OCI-LY1 (cell line): ENCODE measurements at regions not wholly inside any gene's neighbourhood (a gene's known extent, or its start where the extent isn't known, plus 50 kb on each side); places are given as distances from the start of the nearest gene placed in this dataset.

Experiments
- H2AFZ ChIP-seq: fragments of 200-600 bp; sonication (generic), shearing (Covaris generic); 2 replicates; pipeline ENCODE4 v1.6.0; 2014; ENCODE audit warnings: antibody characterized with exemption, mild to moderate bottlenecking, low read length
- H3F3A ChIP-seq: fragments of 200-600 bp; sonication (generic), shearing (Covaris generic); 2 replicates; pipeline ENCODE4 v1.6.0; 2014; ENCODE audit warnings: mild to moderate bottlenecking, antibody characterized with exemption, low read length, moderate library complexity; ENCODE audit not compliant: insufficient read depth
- H3K27ac ChIP-seq: fragments of 200-600 bp; sonication (generic); 2 replicates; pipeline ENCODE4 v1.5.1; 2014; ENCODE audit warnings: low read length, mixed run types, mild to moderate bottlenecking, low read depth; ENCODE audit not compliant: poor library complexity, severe bottlenecking
- H3K27me3 ChIP-seq: fragments of 200-600 bp; sonication (generic); 2 replicates; pipeline ENCODE4 v1.6.0; 2014; ENCODE audit warnings: antibody characterized with exemption, mild to moderate bottlenecking, low read length, moderate library complexity; ENCODE audit not compliant: insufficient read depth
- H3K36me3 ChIP-seq: fragments of 200-600 bp; sonication (generic); 2 replicates; pipeline ENCODE4 v1.6.1; 2014; ENCODE audit warnings: mild to moderate bottlenecking, antibody characterized with exemption, low read length, moderate library complexity, mixed read lengths; ENCODE audit not compliant: insufficient read depth
- H3K4me1 ChIP-seq: fragments of 200-600 bp; sonication (generic); 2 replicates; pipeline ENCODE4 v1.5.1; 2014; ENCODE audit warnings: mild to moderate bottlenecking, low read length, moderate library complexity; ENCODE audit not compliant: insufficient read depth, severe bottlenecking
- H3K4me2 ChIP-seq: fragments of 200-600 bp; sonication (generic), shearing (Covaris generic); 2 replicates; pipeline ENCODE4 v1.6.1; 2014; ENCODE audit warnings: low read length
- H3K4me3 ChIP-seq: fragments of 200-600 bp; sonication (generic); 2 replicates; pipeline ENCODE4 v1.5.1; 2014; ENCODE audit warnings: low read length, low read depth, mild to moderate bottlenecking, mixed read lengths; ENCODE audit not compliant: poor library complexity, severe bottlenecking
- H3K79me2 ChIP-seq: fragments of 200-600 bp; shearing (Covaris generic); 2 replicates; pipeline ENCODE4 v1.6.1; 2016; ENCODE audit warnings: mixed run types, low read length, mixed read lengths; ENCODE audit not compliant: insufficient read depth
- H3K9ac ChIP-seq: fragments of 200-600 bp; sonication (generic), shearing (Covaris generic); 2 replicates; pipeline ENCODE4 v1.6.1; 2014; ENCODE audit warnings: mild to moderate bottlenecking, low read length, mixed read lengths
- H3K9me2 ChIP-seq: fragments of 200-600 bp; sonication (generic), shearing (Covaris generic); 2 replicates; pipeline ENCODE4 v1.6.1; 2014; ENCODE audit warnings: low read depth, mild to moderate bottlenecking, low read length, mixed read lengths
- H3K9me3 ChIP-seq: fragments of 200-600 bp; shearing (Covaris generic); 2 replicates; pipeline ENCODE4 v1.6.1; 2014; ENCODE audit warnings: low read length, mixed read lengths
- H4K20me1 ChIP-seq: fragments of 200-600 bp; sonication (generic), shearing (Covaris generic); 2 replicates; pipeline ENCODE4 v1.6.0; 2016; ENCODE audit warnings: mild to moderate bottlenecking, low read length; ENCODE audit not compliant: insufficient read depth
- EZH2 ChIP-seq: fragments of 200-600 bp; sonication (generic), shearing (Covaris generic); IDR thresholded peaks from 2 replicates; pipeline ENCODE4 v1.8.0; 2017; ENCODE audit warnings: borderline replicate concordance, mixed run types, mild to moderate bottlenecking, antibody characterized with exemption, low read length, moderate library complexity, mixed read lengths
- TF ChIP-seq, protein P1 (sequence below): fragments of 200-600 bp; sonication (generic), shearing (Covaris generic); IDR thresholded peaks from 2 replicates; pipeline ENCODE4 v1.5.1; 2017; ENCODE audit warnings: mild to moderate bottlenecking, antibody characterized with exemption, low read length, moderate library complexity, mixed read lengths

DNA sequence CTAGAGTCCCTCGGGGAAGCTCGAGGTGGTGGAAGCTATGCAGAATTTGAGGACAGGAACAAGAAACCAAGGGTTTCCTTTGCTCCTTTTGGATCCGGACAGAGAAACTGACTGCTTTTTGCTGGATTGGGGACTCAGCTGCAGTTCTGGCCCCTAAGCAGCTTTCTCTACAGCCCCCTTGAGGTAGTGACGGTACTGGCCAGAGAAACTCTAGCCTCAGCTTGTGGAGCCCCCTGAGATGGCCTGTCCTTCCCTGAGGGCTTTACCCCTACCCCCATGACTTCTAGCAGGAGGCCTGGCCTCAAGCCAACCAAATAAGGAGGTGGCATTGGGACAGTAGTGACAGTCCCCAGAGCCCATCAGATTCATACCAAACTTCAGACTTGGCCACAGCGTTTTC lies 118.1 kb downstream of the IRX5 start:
- H3K9me2 ChIP-seq: no peaks in the 10 kb centered on the region
- H3K4me2 ChIP-seq: no peak overlapping the region
- no peak overlapping the region for H2AFZ ChIP-seq
- H3K27ac ChIP-seq: no peak overlapping the region
- H3K9me3 ChIP-seq: no peaks in the 10 kb centered on the region
- H3K4me3 ChIP-seq: no peak overlapping the region
- no peaks in the 10 kb centered on the region for H3F3A ChIP-seq
- no peaks in the 10 kb centered on the region for H3K36me3 ChIP-seq
- TF ChIP-seq EZH2: no peak
- H3K9ac ChIP-seq: no peak overlapping the region
- H3K79me2 ChIP-seq: no peaks in the 10 kb centered on the region
- no peaks in the 10 kb centered on the region for H4K20me1 ChIP-seq
- H3K27me3 ChIP-seq: no peaks in the 10 kb centered on the region; the same call in 1 of the 2 replicates
- H3K4me1 ChIP-seq: no peaks in the 10 kb centered on the region

DNA sequence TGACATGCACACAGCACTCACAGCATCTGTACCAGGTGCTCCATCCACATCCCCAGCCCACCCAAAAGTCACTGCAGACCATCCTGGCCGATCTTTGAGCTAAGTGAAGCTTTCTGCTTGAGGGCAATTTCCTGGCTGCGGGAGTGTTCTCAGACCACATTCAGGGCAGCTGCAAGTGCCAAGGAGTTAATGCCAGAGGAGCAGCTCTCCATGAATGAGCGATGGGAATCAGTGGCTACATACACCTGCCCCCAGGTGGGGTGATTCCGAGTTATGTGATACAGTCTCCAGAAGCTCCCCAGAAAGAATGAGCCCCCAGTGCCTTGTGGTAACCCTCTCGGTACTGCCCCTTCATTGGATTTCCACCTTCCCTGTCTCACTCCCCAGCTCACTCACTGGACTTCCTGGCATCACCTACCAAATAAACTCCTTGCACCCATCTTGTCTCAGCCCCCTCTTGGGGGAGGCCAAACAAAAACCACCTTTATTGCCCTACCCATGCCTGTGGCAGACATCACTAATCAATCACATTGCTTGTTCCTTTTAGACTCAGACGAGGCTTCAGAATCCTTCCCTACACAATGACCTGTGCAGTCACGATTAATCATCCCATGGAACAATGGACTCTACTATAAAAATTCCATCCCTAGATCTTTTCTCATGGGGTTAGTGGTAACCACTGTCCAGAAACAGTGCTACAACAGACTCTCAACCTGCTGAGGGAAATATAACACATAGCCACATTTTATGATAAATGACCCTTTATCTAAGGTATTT lies 121.1 kb downstream of the IRX5 start:
- Histone ChIP-seq H3K9ac (no peak overlapping the region), H3K27me3 (no peaks in the 10 kb centered on the region; the same call in 1 of the 2 replicates), H4K20me1 (no peaks in the 10 kb centered on the region), H3K4me3 (no peak overlapping the region), H3K4me2 (no peak overlapping the region), H3K79me2 (no peaks in the 10 kb centered on the region), H3K36me3 (no peaks in the 10 kb centered on the region), H3K4me1 (no peaks in the 10 kb centered on the region), H3K27ac (no peak overlapping the region), H3K9me2 (no peaks in the 10 kb centered on the region), H2AFZ (no peak overlapping the region), H3F3A (no peaks in the 10 kb centered on the region), H3K9me3 (no peaks in the 10 kb centered on the region)
- TF ChIP-seq, protein P1, sequence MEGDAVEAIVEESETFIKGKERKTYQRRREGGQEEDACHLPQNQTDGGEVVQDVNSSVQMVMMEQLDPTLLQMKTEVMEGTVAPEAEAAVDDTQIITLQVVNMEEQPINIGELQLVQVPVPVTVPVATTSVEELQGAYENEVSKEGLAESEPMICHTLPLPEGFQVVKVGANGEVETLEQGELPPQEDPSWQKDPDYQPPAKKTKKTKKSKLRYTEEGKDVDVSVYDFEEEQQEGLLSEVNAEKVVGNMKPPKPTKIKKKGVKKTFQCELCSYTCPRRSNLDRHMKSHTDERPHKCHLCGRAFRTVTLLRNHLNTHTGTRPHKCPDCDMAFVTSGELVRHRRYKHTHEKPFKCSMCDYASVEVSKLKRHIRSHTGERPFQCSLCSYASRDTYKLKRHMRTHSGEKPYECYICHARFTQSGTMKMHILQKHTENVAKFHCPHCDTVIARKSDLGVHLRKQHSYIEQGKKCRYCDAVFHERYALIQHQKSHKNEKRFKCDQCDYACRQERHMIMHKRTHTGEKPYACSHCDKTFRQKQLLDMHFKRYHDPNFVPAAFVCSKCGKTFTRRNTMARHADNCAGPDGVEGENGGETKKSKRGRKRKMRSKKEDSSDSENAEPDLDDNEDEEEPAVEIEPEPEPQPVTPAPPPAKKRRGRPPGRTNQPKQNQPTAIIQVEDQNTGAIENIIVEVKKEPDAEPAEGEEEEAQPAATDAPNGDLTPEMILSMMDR: no peak
- no peak for TF ChIP-seq EZH2

DNA sequence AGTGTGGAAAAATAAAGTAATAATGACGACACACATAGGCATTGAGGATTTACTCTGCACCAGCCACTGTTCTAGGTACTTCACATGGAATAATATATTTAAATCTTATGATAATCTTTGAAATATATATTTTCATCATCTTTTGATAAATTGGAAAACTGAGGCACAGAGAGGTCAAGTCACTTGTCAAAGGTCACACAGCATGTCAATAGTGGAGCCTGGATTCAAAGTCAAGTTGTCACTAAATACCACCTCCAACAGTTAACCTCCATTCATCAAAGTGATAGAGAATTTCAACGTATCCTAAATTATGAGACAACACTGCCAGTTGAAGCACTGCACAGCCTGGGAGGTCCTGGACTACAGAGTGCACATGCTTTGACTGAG lies 121.7 kb downstream of the IRX5 start:
- no peak for TF ChIP-seq EZH2
- TF ChIP-seq, protein P1: no peak
- Histone ChIP-seq H2AFZ (no peak overlapping the region), H3F3A (no peaks in the 10 kb centered on the region), H3K27ac (no peak overlapping the region), H3K4me2 (no peak overlapping the region), H3K9me3 (no peaks in the 10 kb centered on the region), H3K36me3 (no peaks in the 10 kb centered on the region), H3K9me2 (no peaks in the 10 kb centered on the region), H4K20me1 (no peaks in the 10 kb centered on the region), H3K4me1 (no peaks in the 10 kb centered on the region), H3K79me2 (no peaks in the 10 kb centered on the region), H3K4me3 (no peak overlapping the region), H3K9ac (no peak overlapping the region), H3K27me3 (no peaks in the 10 kb centered on the region; the same call in 1 of the 2 replicates)
